HCT116 (cell line): ENCODE measurements at regions not wholly inside any gene's neighbourhood (a gene's known extent, or its start where the extent isn't known, plus 50 kb on each side); places are given as distances from the start of the nearest gene placed in this dataset.

Experiments used
- ATAC-seq: fragments of 200-7000 bp; cut with Tn5 transposase; 2 replicates; pipeline ENCODE4 v1.9.1; 2020; ENCODE audit warnings: mild to moderate bottlenecking, moderate library complexity
- BruUV-seq: library from RNA; stranded (reverse); fragments of 400-500 nt; replicated peaks from 2 replicates; lab custom pipeline; 2021; lab: Mats Ljungman, UMichigan
- CTCF ChIA-PET: fragments of 300-600 bp; sonication (Branson Sonifier 250); formaldehyde crosslinking; loops from one replicate; lab custom pipeline; 2021; ENCODE audit warnings: antibody characterized with exemption; lab: Charles Lee
- POLR2A ChIA-PET: fragments of 300-600, 350-600 bp; sonication (Branson Sonifier 250); formaldehyde crosslinking; loops from one replicate; lab custom pipeline; 2021; ENCODE audit warnings: antibody characterized with exemption; lab: Charles Lee
- RAD21 ChIA-PET, 2 experiments: fragments of 300-600 bp; sonication (Branson Sonifier 250); formaldehyde crosslinking; loops; one replicate each; lab custom pipeline; 2023; ENCODE audit warnings: low total read pairs in 2 of 2; ENCODE audit not compliant: uncharacterized antibody in 2 of 2, unreplicated experiment in 2 of 2, low non-redundant PET in 1 of 2; lab: Charles Lee
- DNase-seq: peaks from one replicate; pipeline ENCODE4 v3.0.0-alpha.2; 2010; ENCODE audit warnings: low read depth, low spot score
- H2AFZ ChIP-seq: fragments of 200-600 bp; shearing (Covaris generic), sonication (generic); 2 replicates; pipeline ENCODE4 v1.6.1; 2017; ENCODE audit warnings: low read depth, mixed run types, mixed read lengths, antibody characterized with exemption, low read length; ENCODE audit not compliant: poor library complexity, severe bottlenecking
- H3K27ac ChIP-seq: 2 replicates; pipeline ENCODE4 v1.5.1; 2012; ENCODE audit warnings: low read depth, low read length
- H3K27me3 ChIP-seq: fragments of 200-600 bp; sonication (generic); 2 replicates; pipeline ENCODE4 v1.6.1; 2016; ENCODE audit warnings: mixed run types, low read length, mixed read lengths; ENCODE audit not compliant: insufficient read depth
- H3K36me3 ChIP-seq, 2 experiments: fragments of 200-500 bp in 1 of 2; fragments of 200-600 bp in 1 of 2; sonication (Bioruptor generic) in 1 of 2; sonication (generic) in 1 of 2; 2 replicates each; pipeline versions ENCODE4 v1.5.1 to v1.6.1; 2014 to 2016; ENCODE audit warnings: low read length in 2 of 2, inconsistent platforms in 1 of 2, mixed read lengths in 1 of 2, mixed run types in 1 of 2; ENCODE audit not compliant: insufficient read depth in 2 of 2, control insufficient read depth in 1 of 2
- H3K4me1 ChIP-seq, 2 experiments: fragments of 200-600 bp in 1 of 2; sonication (generic) in 1 of 2; 2 replicates each; pipeline versions ENCODE4 v1.5.1 to v1.6.1; 2012 to 2017; ENCODE audit warnings: low read length in 2 of 2, inconsistent platforms in 1 of 2, mild to moderate bottlenecking in 1 of 2, mixed read lengths in 1 of 2, mixed run types in 1 of 2, moderate library complexity in 1 of 2; ENCODE audit not compliant: insufficient read depth in 2 of 2, control insufficient read depth in 1 of 2
- H3K4me2 ChIP-seq: fragments of 200-600 bp; sonication (generic); 2 replicates; pipeline ENCODE4 v1.6.1; 2017; ENCODE audit warnings: mixed run types, low read length, mixed read lengths
- H3K4me3 ChIP-seq, 2 experiments: fragments of 200-600 bp in 1 of 2; sonication (generic) in 1 of 2; replicated peaks in 1 of 2; 2 replicates each; pipeline ENCODE4 v1.5.1; 2011 to 2016; ENCODE audit warnings: low read length in 2 of 2, control low read depth in 1 of 2, low read depth in 1 of 2, mild to moderate bottlenecking in 1 of 2, mixed read lengths in 1 of 2, mixed run types in 1 of 2
- H3K79me2 ChIP-seq: fragments of 200-600 bp; sonication (generic); 2 replicates; pipeline ENCODE4 v1.6.1; 2017; ENCODE audit warnings: mild to moderate bottlenecking, mixed run types, low read length, moderate library complexity, mixed read lengths; ENCODE audit not compliant: insufficient read depth
- H3K9ac ChIP-seq: fragments of 200-600 bp; sonication (generic); 2 replicates; pipeline ENCODE4 v1.6.1; 2016; ENCODE audit warnings: low read length, mixed read lengths
- H3K9me2 ChIP-seq: fragments of 200-600 bp; sonication (generic), shearing (Covaris generic); 2 replicates; pipeline ENCODE4 v1.6.1; 2017; ENCODE audit warnings: mixed run types, mild to moderate bottlenecking, moderate library complexity; ENCODE audit not compliant: insufficient read depth
- H3K9me3 ChIP-seq, 2 experiments: fragments of 200-500 bp in 1 of 2; fragments of 200-600 bp in 1 of 2; sonication (Bioruptor generic) in 1 of 2; sonication (generic) in 1 of 2; 2 replicates each; pipeline ENCODE4 v1.6.1; 2014 to 2017; ENCODE audit warnings: low read length in 2 of 2, mixed read lengths in 2 of 2, inconsistent platforms in 1 of 2, low read depth in 1 of 2, mild to moderate bottlenecking in 1 of 2, mixed run types in 1 of 2, moderate library complexity in 1 of 2; ENCODE audit not compliant: control insufficient read depth in 1 of 2, insufficient read depth in 1 of 2
- H4K20me1 ChIP-seq: fragments of 200-600 bp; sonication (generic), shearing (Covaris generic); 2 replicates; pipeline ENCODE4 v1.6.1; 2017; ENCODE audit warnings: mixed run types, mild to moderate bottlenecking, moderate library complexity; ENCODE audit not compliant: insufficient read depth
- ATF3 ChIP-seq: IDR thresholded peaks from 2 replicates; pipeline ENCODE4 v1.6.1; 2012
- CBX3 ChIP-seq: IDR thresholded peaks from 2 replicates; pipeline ENCODE4 v1.6.1; 2012; ENCODE audit warnings: low read depth
- CEBPB ChIP-seq: IDR thresholded peaks from 2 replicates; pipeline ENCODE4 v1.6.1; 2012; ENCODE audit warnings: low read depth
- EGR1 ChIP-seq: IDR thresholded peaks from 2 replicates; pipeline ENCODE4 v1.6.1; 2012; ENCODE audit warnings: low read depth
- EZH2 ChIP-seq: fragments of 200-600 bp; sonication (generic); IDR thresholded peaks from 2 replicates; pipeline ENCODE4 v1.6.1; 2017; ENCODE audit warnings: antibody characterized with exemption, mixed run types
- EZH2phosphoT487 ChIP-seq: fragments of 200-600 bp; IDR thresholded peaks from 2 replicates; pipeline ENCODE4 v1.6.1; 2018; ENCODE audit warnings: antibody characterized with exemption, borderline replicate concordance
- FOSL1 ChIP-seq: IDR thresholded peaks from 2 replicates; pipeline ENCODE4 v1.6.1; 2012; ENCODE audit warnings: low read depth
- JUND ChIP-seq: IDR thresholded peaks from 2 replicates; pipeline ENCODE4 v1.6.1; 2012
- MAX ChIP-seq: IDR thresholded peaks from 2 replicates; pipeline ENCODE4 v1.6.1; 2012
- POLR2A ChIP-seq: IDR thresholded peaks from 2 replicates; pipeline ENCODE4 v1.7.0; 2011; ENCODE audit warnings: borderline replicate concordance; ENCODE audit not compliant: insufficient read depth, insufficient read length; ENCODE audit errors: extremely low read depth
- POLR2AphosphoS5 ChIP-seq: IDR thresholded peaks from 2 replicates; pipeline ENCODE4 v1.6.1; 2011; ENCODE audit warnings: mild to moderate bottlenecking, low read depth, low read length, moderate library complexity
- SP1 ChIP-seq: IDR thresholded peaks from 2 replicates; pipeline ENCODE4 v1.6.1; 2012; ENCODE audit warnings: low read depth
- SRF ChIP-seq: IDR thresholded peaks from 2 replicates; pipeline ENCODE4 v1.6.1; 2012; ENCODE audit warnings: low read depth
- ZFX ChIP-seq: fragments of 450-650 bp; IDR thresholded peaks from 2 replicates; pipeline ENCODE4 v1.6.1; 2017
- intact Hi-C: fragments of 100-400 bp; cut with micrococcal nuclease; formaldehyde crosslinking; loops from 2 replicates; pipeline ENCODE4 v1.10.0; 2022
- TF ChIP-seq, protein P1 (sequence below), 3 experiments: fragments of 200-600 bp in 1 of 3; sonication (generic) in 1 of 3; IDR thresholded peaks in 2 of 3; conservative IDR thresholded peaks in 1 of 3; 2 replicates each; pipeline ENCODE4 v1.5.1; 2012 to 2017; ENCODE audit warnings: low read depth in 2 of 3, low read length in 2 of 3, antibody characterized with exemption in 1 of 3, borderline replicate concordance in 1 of 3, control low read depth in 1 of 3, mild to moderate bottlenecking in 1 of 3, mixed read lengths in 1 of 3, mixed run types in 1 of 3, moderate library complexity in 1 of 3; ENCODE audit not compliant: insufficient read depth in 1 of 3

DNA sequence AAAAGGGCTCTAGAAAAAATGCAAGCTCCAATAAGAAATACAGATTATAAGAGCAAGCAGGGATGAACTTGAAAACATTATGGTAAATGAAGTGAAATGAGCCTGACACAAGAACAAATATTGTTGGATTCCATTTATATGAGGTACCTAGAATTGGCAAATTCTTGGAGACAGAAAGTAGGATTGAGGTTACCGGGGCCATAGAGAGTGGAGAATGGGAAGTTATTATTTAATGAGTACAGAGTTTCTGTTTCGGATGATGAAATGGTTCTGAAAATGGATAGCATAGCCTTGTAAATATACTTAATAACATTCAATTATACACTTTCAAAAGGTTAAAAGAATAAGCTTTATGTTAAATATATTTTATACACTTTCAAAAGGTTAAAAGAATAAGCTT is 75.6 kb upstream of the SLC12A2 start:
- no peak for ATAC-seq
- no peak overlapping the region for H3K27ac ChIP-seq
- TF ChIP-seq FOSL1 (no peak), ZFX (no peak), EGR1 (no peak), CEBPB (no peak), SRF (no peak)
- TF ChIP-seq, protein P1, sequence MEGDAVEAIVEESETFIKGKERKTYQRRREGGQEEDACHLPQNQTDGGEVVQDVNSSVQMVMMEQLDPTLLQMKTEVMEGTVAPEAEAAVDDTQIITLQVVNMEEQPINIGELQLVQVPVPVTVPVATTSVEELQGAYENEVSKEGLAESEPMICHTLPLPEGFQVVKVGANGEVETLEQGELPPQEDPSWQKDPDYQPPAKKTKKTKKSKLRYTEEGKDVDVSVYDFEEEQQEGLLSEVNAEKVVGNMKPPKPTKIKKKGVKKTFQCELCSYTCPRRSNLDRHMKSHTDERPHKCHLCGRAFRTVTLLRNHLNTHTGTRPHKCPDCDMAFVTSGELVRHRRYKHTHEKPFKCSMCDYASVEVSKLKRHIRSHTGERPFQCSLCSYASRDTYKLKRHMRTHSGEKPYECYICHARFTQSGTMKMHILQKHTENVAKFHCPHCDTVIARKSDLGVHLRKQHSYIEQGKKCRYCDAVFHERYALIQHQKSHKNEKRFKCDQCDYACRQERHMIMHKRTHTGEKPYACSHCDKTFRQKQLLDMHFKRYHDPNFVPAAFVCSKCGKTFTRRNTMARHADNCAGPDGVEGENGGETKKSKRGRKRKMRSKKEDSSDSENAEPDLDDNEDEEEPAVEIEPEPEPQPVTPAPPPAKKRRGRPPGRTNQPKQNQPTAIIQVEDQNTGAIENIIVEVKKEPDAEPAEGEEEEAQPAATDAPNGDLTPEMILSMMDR (IDR thresholded peaks at IDR 0.05 in 2 of 3, conservative IDR thresholded peaks at IDR 0.05 in 1 of 3; ENCODE audit: borderline replicate concordance in 1 of 3, insufficient read depth in 1 of 3, low read depth in 2 of 3, low read length in 2 of 3): no peak
- TF ChIP-seq, all 23 proteins: peak for 0

DNA sequence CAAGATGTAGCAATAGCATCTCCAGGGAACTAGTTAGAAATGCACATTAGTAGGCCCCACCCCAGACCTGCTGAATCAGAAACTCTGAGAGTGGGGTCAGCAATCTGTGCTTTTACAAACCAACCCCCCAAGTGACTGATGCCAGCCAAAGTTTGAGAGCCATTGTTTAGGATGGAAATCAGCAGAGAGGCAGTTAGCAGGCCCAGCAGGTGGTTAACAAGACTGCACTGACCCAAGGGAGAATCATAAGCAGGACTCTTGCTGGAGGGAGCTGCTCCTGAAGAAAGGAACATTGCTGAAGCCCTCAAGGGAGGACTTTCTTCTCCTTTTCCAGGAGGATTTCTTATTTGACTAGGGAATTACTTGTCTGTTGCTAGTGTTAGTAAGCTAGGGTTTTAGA is 74.2 kb upstream of the SLC12A2 start:
- no TSS peak for BruUV-seq
- H3K4me2 ChIP-seq: no peak overlapping the region
- no peak for TF ChIP-seq EZH2
- TF ChIP-seq SP1: no peak
- no peak for TF ChIP-seq EZH2phosphoT487
- TF ChIP-seq FOSL1: no peak
- no peak for TF ChIP-seq JUND
- TF ChIP-seq CBX3: no peak
- no peak for TF ChIP-seq POLR2A
- TF ChIP-seq, protein P1 (IDR thresholded peaks at IDR 0.05 in 2 of 3, conservative IDR thresholded peaks at IDR 0.05 in 1 of 3; ENCODE audit: borderline replicate concordance in 1 of 3, insufficient read depth in 1 of 3, low read depth in 2 of 3, low read length in 2 of 3): no peak
- TF ChIP-seq MAX: no peak
- no peak for TF ChIP-seq ATF3
- no peak for TF ChIP-seq POLR2AphosphoS5
- no peak for TF ChIP-seq ZFX
- no peaks in the 10 kb centered on the region for H3K9me2 ChIP-seq
- ChIA-PET POLR2A (no interaction called here), RAD21 (no interaction called here), CTCF (no interaction called here)
- no peaks in the 10 kb centered on the region for H3K27me3 ChIP-seq
- ATAC-seq (no peak), DNase-seq (no peak)
- H3K36me3 ChIP-seq: no peaks in the 10 kb centered on the region
- intact Hi-C loops: no loop called here
- H3K9me3 ChIP-seq: no peaks in the 10 kb centered on the region
- no peaks in the 10 kb centered on the region for H4K20me1 ChIP-seq
- H3K79me2 ChIP-seq: no peaks in the 10 kb centered on the region
- H3K4me3 ChIP-seq: no peak overlapping the region
- H3K4me1 ChIP-seq: no peaks in the 10 kb centered on the region
- no peak overlapping the region for H3K27ac ChIP-seq
- no peak overlapping the region for H2AFZ ChIP-seq
- no peak overlapping the region for H3K9ac ChIP-seq

More for the DNA sequence above, 75.6 kb upstream of the SLC12A2 start:
- no peaks in the 10 kb centered on the region for H3K79me2 ChIP-seq
- H4K20me1 ChIP-seq: no peaks in the 10 kb centered on the region
- no peak overlapping the region for H3K4me2 ChIP-seq
- no TSS peak for BruUV-seq
- no peak overlapping the region for H2AFZ ChIP-seq
- POLR2A ChIA-PET: no interaction called here
- H3K36me3 ChIP-seq: no peaks in the 10 kb centered on the region
- no peak for DNase-seq
- no peaks in the 10 kb centered on the region for H3K4me1 ChIP-seq
- no peaks in the 10 kb centered on the region for H3K9me2 ChIP-seq
- H3K27me3 ChIP-seq: no peaks in the 10 kb centered on the region
- RAD21 ChIA-PET: no interaction called here
- CTCF ChIA-PET: no interaction called here
- intact Hi-C loops: no loop called here
- H3K9ac ChIP-seq: no peak overlapping the region
- no peak overlapping the region for H3K4me3 ChIP-seq
- H3K9me3 ChIP-seq: no peaks in the 10 kb centered on the region
